GM19239 (cell line): ENCODE measurements at regions not wholly inside any gene's neighbourhood (a gene's known extent, or its start where the extent isn't known, plus 50 kb on each side); places are given as distances from the start of the nearest gene placed in this dataset.
"Not testable (repeated sequence)": the region's sequence is repeated elsewhere in the genome, so short reads cannot be mapped to it uniquely, and the experiment has no call there.

Experiments used
- DNase-seq: peaks from one replicate; pipeline ENCODE4 v3.0.0; 2011; ENCODE audit warnings: low spot score; ENCODE audit not compliant: insufficient read length
- FAIRE-seq: peaks from 2 replicates; lab custom pipeline; 2011; peaks lifted over from hg19 to GRCh38; lab: Jason Lieb, UNC

GRCh38 chr2:90323612-90324558, 1632.4 kb downstream of the RPIA start:
- DNase-seq, FAIRE-seq: not testable (repeated sequence)

- DNase-seq, FAIRE-seq: not testable (repeated sequence)
Measured at GRCh38 chr2:90324672-90325071, 1633.2 kb downstream of the RPIA start.

- FAIRE-seq, DNase-seq: not testable (repeated sequence)
Measured at GRCh38 chr2:90325796-90326353, 1634.4 kb downstream of the RPIA start.

GRCh38 chr2:90355546-90355945, 1664.1 kb downstream of the RPIA start:
- DNase-seq, FAIRE-seq: not testable (repeated sequence)

GRCh38 chr2:90359344-90359743, 1667.9 kb downstream of the RPIA start:
- not testable (repeated sequence) for FAIRE-seq, DNase-seq

GRCh38 chr2:90359887-90360730, 1668.6 kb downstream of the RPIA start:
- FAIRE-seq, result not testable (repeated sequence)

GRCh38 chr2:90360731-90361035, 1669.2 kb downstream of the RPIA start:
- DNase-seq, FAIRE-seq: not testable (repeated sequence)

More at GRCh38 chr2:90359887-90360730, 1668.6 kb downstream of the RPIA start:
- not testable (repeated sequence) for DNase-seq
